ENCODE measurements at regions not wholly inside any gene's neighbourhood (a gene's known extent, or its start where the extent isn't known, plus 50 kb on each side); places are given as distances from the start of the nearest gene placed in this dataset.

DNA sequence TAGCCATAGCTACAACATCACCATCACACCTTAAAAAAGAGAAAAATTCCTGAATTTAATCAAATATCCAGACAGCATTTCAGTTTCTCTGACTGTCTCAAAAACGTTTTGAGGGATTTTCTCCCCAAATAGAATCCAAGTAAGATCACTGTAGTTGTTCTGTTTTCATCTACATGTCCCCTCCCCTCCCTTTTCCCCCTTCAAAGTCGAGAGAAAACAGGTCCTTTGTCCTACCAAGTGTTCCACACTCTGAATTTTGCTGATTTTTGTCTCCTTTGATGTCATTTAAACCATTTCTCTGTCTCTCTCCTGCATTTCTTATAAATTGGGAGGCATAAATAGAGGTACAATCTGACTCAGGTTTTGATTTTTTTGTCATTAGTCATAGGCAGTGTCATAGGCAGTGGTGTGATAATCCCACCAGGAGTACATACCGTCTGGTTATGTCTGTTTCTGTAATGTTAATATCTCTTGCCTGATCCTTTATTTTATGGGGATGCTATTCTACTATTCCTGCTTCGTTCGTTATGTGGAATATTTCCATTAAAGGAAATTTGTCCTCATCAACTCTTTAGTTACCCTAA is 348.6 kb downstream of the PTTG2 start (continued):
- TF ChIP-seq, protein P1, sequence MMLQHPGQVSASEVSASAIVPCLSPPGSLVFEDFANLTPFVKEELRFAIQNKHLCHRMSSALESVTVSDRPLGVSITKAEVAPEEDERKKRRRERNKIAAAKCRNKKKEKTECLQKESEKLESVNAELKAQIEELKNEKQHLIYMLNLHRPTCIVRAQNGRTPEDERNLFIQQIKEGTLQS (IDR thresholded peaks at IDR 0.05) = no peak

DNA sequence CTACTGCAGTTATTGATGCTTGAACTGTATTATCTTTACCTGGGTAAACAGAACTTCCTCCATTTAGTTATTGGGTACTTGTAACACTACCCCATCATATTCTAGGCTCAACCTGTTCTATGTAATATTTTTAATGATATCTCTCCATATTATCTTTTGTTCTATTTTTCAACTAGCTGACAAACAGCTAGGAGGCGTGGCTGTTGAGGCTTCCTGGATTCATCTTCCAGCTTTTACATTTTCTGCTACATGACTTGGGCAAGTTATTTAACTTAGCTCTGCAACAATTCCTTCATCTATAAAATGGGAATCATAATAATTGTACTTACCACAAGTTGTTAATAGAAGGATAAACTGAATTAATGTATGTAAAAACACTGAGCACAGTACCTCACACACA is 349.3 kb downstream of the PTTG2 start:
- Histone ChIP-seq H2AFZ (ENCODE audit: low read depth, low read length, poor library complexity, severe bottlenecking) (peak overlapping the region; percentile 50), H3K79me2 (ENCODE audit: insufficient read depth, low read length) (no peaks in the 10 kb centered on the region), H3K36me3 (ENCODE audit: control insufficient read depth in 1 of 2, insufficient read depth in 2 of 2, low read length in 2 of 2) (no peaks in the 10 kb centered on the region), H3K27ac (ENCODE audit: low read depth, low read length) (no peak overlapping the region), H4K20me1 (ENCODE audit: insufficient read depth) (no peaks in the 10 kb centered on the region), H3K27me3 (ENCODE audit: insufficient read depth, low read length) (no peaks in the 10 kb centered on the region), H3K9me2 (ENCODE audit: insufficient read depth) (no peaks in the 10 kb centered on the region), H3K4me2 (ENCODE audit: low read length) (peak overlapping the region; percentile 41), H3K9ac (ENCODE audit: low read length) (no peak overlapping the region), H3K4me3 (replicated peaks in 1 of 2; ENCODE audit: low read depth in 1 of 2, low read length in 2 of 2) (no peak overlapping the region), H3K4me1 (ENCODE audit: control insufficient read depth in 1 of 2, insufficient read depth in 2 of 2, low read length in 2 of 2) (peaks cover 12 to 24% of the 10 kb centered on the region in 2 experiments), H3K9me3 (ENCODE audit: control insufficient read depth in 1 of 2, insufficient read depth in 1 of 2, low read depth in 1 of 2, low read length in 2 of 2) (no peaks in the 10 kb centered on the region)
- DNase-seq (ENCODE audit: low read depth, low spot score) (no peak), ATAC-seq (no peak)
- BruUV-seq (replicated peaks) = no TSS peak
- POLR2A ChIA-PET = no interaction called here
- no peak for TF ChIP-seq ZFX (IDR thresholded peaks at IDR 0.05)
- no peak for TF ChIP-seq SRF (IDR thresholded peaks at IDR 0.05; ENCODE audit: low read depth)
- TF ChIP-seq EZH2phosphoT487 (IDR thresholded peaks at IDR 0.05; ENCODE audit: borderline replicate concordance) = no peak
- TF ChIP-seq, protein P2, sequence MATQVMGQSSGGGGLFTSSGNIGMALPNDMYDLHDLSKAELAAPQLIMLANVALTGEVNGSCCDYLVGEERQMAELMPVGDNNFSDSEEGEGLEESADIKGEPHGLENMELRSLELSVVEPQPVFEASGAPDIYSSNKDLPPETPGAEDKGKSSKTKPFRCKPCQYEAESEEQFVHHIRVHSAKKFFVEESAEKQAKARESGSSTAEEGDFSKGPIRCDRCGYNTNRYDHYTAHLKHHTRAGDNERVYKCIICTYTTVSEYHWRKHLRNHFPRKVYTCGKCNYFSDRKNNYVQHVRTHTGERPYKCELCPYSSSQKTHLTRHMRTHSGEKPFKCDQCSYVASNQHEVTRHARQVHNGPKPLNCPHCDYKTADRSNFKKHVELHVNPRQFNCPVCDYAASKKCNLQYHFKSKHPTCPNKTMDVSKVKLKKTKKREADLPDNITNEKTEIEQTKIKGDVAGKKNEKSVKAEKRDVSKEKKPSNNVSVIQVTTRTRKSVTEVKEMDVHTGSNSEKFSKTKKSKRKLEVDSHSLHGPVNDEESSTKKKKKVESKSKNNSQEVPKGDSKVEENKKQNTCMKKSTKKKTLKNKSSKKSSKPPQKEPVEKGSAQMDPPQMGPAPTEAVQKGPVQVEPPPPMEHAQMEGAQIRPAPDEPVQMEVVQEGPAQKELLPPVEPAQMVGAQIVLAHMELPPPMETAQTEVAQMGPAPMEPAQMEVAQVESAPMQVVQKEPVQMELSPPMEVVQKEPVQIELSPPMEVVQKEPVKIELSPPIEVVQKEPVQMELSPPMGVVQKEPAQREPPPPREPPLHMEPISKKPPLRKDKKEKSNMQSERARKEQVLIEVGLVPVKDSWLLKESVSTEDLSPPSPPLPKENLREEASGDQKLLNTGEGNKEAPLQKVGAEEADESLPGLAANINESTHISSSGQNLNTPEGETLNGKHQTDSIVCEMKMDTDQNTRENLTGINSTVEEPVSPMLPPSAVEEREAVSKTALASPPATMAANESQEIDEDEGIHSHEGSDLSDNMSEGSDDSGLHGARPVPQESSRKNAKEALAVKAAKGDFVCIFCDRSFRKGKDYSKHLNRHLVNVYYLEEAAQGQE (IDR thresholded peaks at IDR 0.05; ENCODE audit: low read depth) = no peak
- TF ChIP-seq RAD21 (IDR thresholded peaks at IDR 0.05; ENCODE audit: low read depth) = no peak
- TF ChIP-seq CBX3 (IDR thresholded peaks at IDR 0.05; ENCODE audit: low read depth) = no peak
- TF ChIP-seq EGR1 (IDR thresholded peaks at IDR 0.05; ENCODE audit: low read depth) = no peak
- TF ChIP-seq SP1 (IDR thresholded peaks at IDR 0.05; ENCODE audit: low read depth) = no peak
- TF ChIP-seq ZNF274 (IDR thresholded peaks at IDR 0.05; ENCODE audit: low read depth, low read length) = no peak
- no peak for TF ChIP-seq TCF7L2 (IDR thresholded peaks at IDR 0.05; ENCODE audit: borderline replicate concordance, extremely low read depth, insufficient read depth, insufficient read length)
- TF ChIP-seq YY1 (IDR thresholded peaks at IDR 0.05; ENCODE audit: extremely low read depth, insufficient replicate concordance, low read depth, low read length) = no peak
- TF ChIP-seq SIN3A (IDR thresholded peaks at IDR 0.05; ENCODE audit: low read depth) = no peak
- TF ChIP-seq, protein P3, sequence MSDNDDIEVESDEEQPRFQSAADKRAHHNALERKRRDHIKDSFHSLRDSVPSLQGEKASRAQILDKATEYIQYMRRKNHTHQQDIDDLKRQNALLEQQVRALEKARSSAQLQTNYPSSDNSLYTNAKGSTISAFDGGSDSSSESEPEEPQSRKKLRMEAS (IDR thresholded peaks at IDR 0.05) = no peak
- TF ChIP-seq, protein P4, sequence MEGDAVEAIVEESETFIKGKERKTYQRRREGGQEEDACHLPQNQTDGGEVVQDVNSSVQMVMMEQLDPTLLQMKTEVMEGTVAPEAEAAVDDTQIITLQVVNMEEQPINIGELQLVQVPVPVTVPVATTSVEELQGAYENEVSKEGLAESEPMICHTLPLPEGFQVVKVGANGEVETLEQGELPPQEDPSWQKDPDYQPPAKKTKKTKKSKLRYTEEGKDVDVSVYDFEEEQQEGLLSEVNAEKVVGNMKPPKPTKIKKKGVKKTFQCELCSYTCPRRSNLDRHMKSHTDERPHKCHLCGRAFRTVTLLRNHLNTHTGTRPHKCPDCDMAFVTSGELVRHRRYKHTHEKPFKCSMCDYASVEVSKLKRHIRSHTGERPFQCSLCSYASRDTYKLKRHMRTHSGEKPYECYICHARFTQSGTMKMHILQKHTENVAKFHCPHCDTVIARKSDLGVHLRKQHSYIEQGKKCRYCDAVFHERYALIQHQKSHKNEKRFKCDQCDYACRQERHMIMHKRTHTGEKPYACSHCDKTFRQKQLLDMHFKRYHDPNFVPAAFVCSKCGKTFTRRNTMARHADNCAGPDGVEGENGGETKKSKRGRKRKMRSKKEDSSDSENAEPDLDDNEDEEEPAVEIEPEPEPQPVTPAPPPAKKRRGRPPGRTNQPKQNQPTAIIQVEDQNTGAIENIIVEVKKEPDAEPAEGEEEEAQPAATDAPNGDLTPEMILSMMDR (IDR thresholded peaks at IDR 0.05 in 2 of 3, conservative IDR thresholded peaks at IDR 0.05 in 1 of 3; ENCODE audit: borderline replicate concordance in 1 of 3, insufficient read depth in 1 of 3, low read depth in 2 of 3, low read length in 2 of 3) = no peak
- TF ChIP-seq JUND (IDR thresholded peaks at IDR 0.05) = no peak
- no peak for TF ChIP-seq EZH2 (IDR thresholded peaks at IDR 0.05)
- no peak for TF ChIP-seq CEBPB (IDR thresholded peaks at IDR 0.05; ENCODE audit: low read depth)
- TF ChIP-seq, protein P1 (IDR thresholded peaks at IDR 0.05) = no peak
- no peak for TF ChIP-seq POLR2A (IDR thresholded peaks at IDR 0.05; ENCODE audit: borderline replicate concordance, extremely low read depth, insufficient read depth, insufficient read length)
- TF ChIP-seq FOSL1 (IDR thresholded peaks at IDR 0.05; ENCODE audit: low read depth) = no peak
- RAD21 ChIA-PET (ENCODE audit: low non-redundant PET in 1 of 2, low total read pairs in 2 of 2, uncharacterized antibody in 2 of 2, unreplicated experiment in 2 of 2) = no interaction called here
- CTCF ChIA-PET = interaction anchor here (2.8 kb wide), 1 partner anchor 10 kb away, joined by 13 read pairs; no protein-coding TSS in a partner anchor
- intact Hi-C loops (cut with micrococcal nuclease) = no loop called here
